ENCODE measurements at regions not wholly inside any gene's neighbourhood (a gene's known extent, or its start where the extent isn't known, plus 50 kb on each side); places are given as distances from the start of the nearest gene placed in this dataset.

- Histone ChIP-seq H3K4ac (ENCODE audit: low read depth, low read length) (no peak overlapping the region), H3K4me2 (ENCODE audit: low read length) (no peak overlapping the region), H4K8ac (ENCODE audit: low read depth, low read length) (no peak overlapping the region), H3K18ac (ENCODE audit: low read length) (no peak overlapping the region), H3K36me3 (ENCODE audit: control insufficient read depth in 1 of 2, insufficient read depth in 2 of 2, low read length in 2 of 2) (no peaks in the 10 kb centered on the region), H2BK12ac (ENCODE audit: low read length) (no peak overlapping the region), H2AFZ (ENCODE audit: insufficient read depth, low read length, poor library complexity) (no peak overlapping the region), H2BK120ac (ENCODE audit: insufficient read depth, low read length, poor library complexity) (no peak overlapping the region), H2BK5ac (ENCODE audit: low read depth, low read length, poor library complexity) (no peak overlapping the region), H3K9me3 (ENCODE audit: insufficient read depth, low read depth, low read length) (no peaks in the 10 kb centered on the region), H4K91ac (ENCODE audit: low read depth, low read length) (no peak overlapping the region), H2AK5ac (ENCODE audit: low read length) (no peak overlapping the region), H3K27ac (ENCODE audit: low read depth, low read length) (no peak overlapping the region), H4K12ac (ENCODE audit: low read depth, low read length) (no peak overlapping the region), H3K14ac (ENCODE audit: low read length) (no peak overlapping the region), H3K4me3 (ENCODE audit: low read depth, low read length) (no peak overlapping the region), H3K4me1 (ENCODE audit: control insufficient read depth in 1 of 2, insufficient read depth in 2 of 2, low read length in 2 of 2) (no peaks in the 10 kb centered on the region), H3K23ac (ENCODE audit: low read length) (no peak overlapping the region), H3K27me3 (ENCODE audit: insufficient read depth, low read length) (no peaks in the 10 kb centered on the region), H3K9ac (ENCODE audit: low read length) (no peak overlapping the region), H3K79me1 (ENCODE audit: low read length) (no peaks in the 10 kb centered on the region), H3K79me2 (ENCODE audit: control insufficient read depth, insufficient read depth, low read length, poor library complexity) (no peaks in the 10 kb centered on the region)
- WGBS (ENCODE audit: extremely low coverage, insufficient coverage, insufficient read length): no CpG with 5 or more reads among the region's 2 CpGs
- no peak for DNase-seq
Observed at GRCh38 chr14:44640416-44640815, 133.3 kb upstream of the FSCB start.

- Histone ChIP-seq H2BK120ac (ENCODE audit: insufficient read depth, low read length, poor library complexity) (no peak overlapping the region), H2AK5ac (ENCODE audit: low read length) (no peak overlapping the region), H3K9me3 (ENCODE audit: insufficient read depth, low read depth, low read length) (no peaks in the 10 kb centered on the region), H3K18ac (ENCODE audit: low read length) (no peak overlapping the region), H4K91ac (ENCODE audit: low read depth, low read length) (no peak overlapping the region), H3K23ac (ENCODE audit: low read length) (no peak overlapping the region), H3K4me2 (ENCODE audit: low read length) (no peak overlapping the region), H2AFZ (ENCODE audit: insufficient read depth, low read length, poor library complexity) (no peak overlapping the region), H2BK12ac (ENCODE audit: low read length) (no peak overlapping the region), H4K8ac (ENCODE audit: low read depth, low read length) (no peak overlapping the region), H3K4ac (ENCODE audit: low read depth, low read length) (no peak overlapping the region), H3K79me2 (ENCODE audit: control insufficient read depth, insufficient read depth, low read length, poor library complexity) (no peaks in the 10 kb centered on the region), H3K9ac (ENCODE audit: low read length) (no peak overlapping the region), H3K36me3 (ENCODE audit: control insufficient read depth in 1 of 2, insufficient read depth in 2 of 2, low read length in 2 of 2) (no peaks in the 10 kb centered on the region), H3K27ac (ENCODE audit: low read depth, low read length) (no peak overlapping the region), H3K4me3 (ENCODE audit: low read depth, low read length) (no peak overlapping the region), H4K12ac (ENCODE audit: low read depth, low read length) (no peak overlapping the region), H3K79me1 (ENCODE audit: low read length) (no peaks in the 10 kb centered on the region), H3K4me1 (ENCODE audit: control insufficient read depth in 1 of 2, insufficient read depth in 2 of 2, low read length in 2 of 2) (no peaks in the 10 kb centered on the region), H3K27me3 (ENCODE audit: insufficient read depth, low read length) (no peaks in the 10 kb centered on the region), H3K14ac (ENCODE audit: low read length) (no peak overlapping the region), H2BK5ac (ENCODE audit: low read depth, low read length, poor library complexity) (no peak overlapping the region)
- no CpG with 5 or more reads among the region's 5 CpGs for WGBS (ENCODE audit: extremely low coverage, insufficient coverage, insufficient read length)
- no peak for DNase-seq
Observed at GRCh38 chr14:44639781-44640385, 132.8 kb upstream of the FSCB start.

GRCh38 chr14:44634692-44635091, 127.6 kb upstream of the FSCB start:
- Histone ChIP-seq H2AK5ac (ENCODE audit: low read length) (no peak overlapping the region), H2BK12ac (ENCODE audit: low read length) (no peak overlapping the region), H3K27ac (ENCODE audit: low read depth, low read length) (no peak overlapping the region), H3K36me3 (ENCODE audit: control insufficient read depth in 1 of 2, insufficient read depth in 2 of 2, low read length in 2 of 2) (no peaks in the 10 kb centered on the region), H3K4me2 (ENCODE audit: low read length) (no peak overlapping the region), H3K23ac (ENCODE audit: low read length) (no peak overlapping the region), H3K4ac (ENCODE audit: low read depth, low read length) (no peak overlapping the region), H3K4me1 (ENCODE audit: control insufficient read depth in 1 of 2, insufficient read depth in 2 of 2, low read length in 2 of 2) (no peaks in the 10 kb centered on the region), H3K27me3 (ENCODE audit: insufficient read depth, low read length) (no peaks in the 10 kb centered on the region), H2AFZ (ENCODE audit: insufficient read depth, low read length, poor library complexity) (no peak overlapping the region), H3K14ac (ENCODE audit: low read length) (no peak overlapping the region), H3K79me1 (ENCODE audit: low read length) (no peaks in the 10 kb centered on the region), H2BK120ac (ENCODE audit: insufficient read depth, low read length, poor library complexity) (no peak overlapping the region), H4K12ac (ENCODE audit: low read depth, low read length) (no peak overlapping the region), H3K79me2 (ENCODE audit: control insufficient read depth, insufficient read depth, low read length, poor library complexity) (no peaks in the 10 kb centered on the region), H3K18ac (ENCODE audit: low read length) (no peak overlapping the region), H3K4me3 (ENCODE audit: low read depth, low read length) (no peak overlapping the region), H4K8ac (ENCODE audit: low read depth, low read length) (no peak overlapping the region), H4K91ac (ENCODE audit: low read depth, low read length) (no peak overlapping the region), H3K9me3 (ENCODE audit: insufficient read depth, low read depth, low read length) (no peaks in the 10 kb centered on the region), H3K9ac (ENCODE audit: low read length) (no peak overlapping the region), H2BK5ac (ENCODE audit: low read depth, low read length, poor library complexity) (no peak overlapping the region)
- no CpG with 5 or more reads among the region's 4 CpGs for WGBS (ENCODE audit: extremely low coverage, insufficient coverage, insufficient read length)
- DNase-seq: no peak

GRCh38 chr14:44626423-44626822, 119.3 kb upstream of the FSCB start:
- H3K79me1 ChIP-seq (ENCODE audit: low read length): no peaks in the 10 kb centered on the region
- no peak overlapping the region for H3K27ac ChIP-seq (ENCODE audit: low read depth, low read length)
- no peak overlapping the region for H2AFZ ChIP-seq (ENCODE audit: insufficient read depth, low read length, poor library complexity)
- no peak overlapping the region for H4K12ac ChIP-seq (ENCODE audit: low read depth, low read length)
- no peaks in the 10 kb centered on the region for H3K4me1 ChIP-seq (ENCODE audit: control insufficient read depth in 1 of 2, insufficient read depth in 2 of 2, low read length in 2 of 2)
- no peak overlapping the region for H3K14ac ChIP-seq (ENCODE audit: low read length)
- no peak overlapping the region for H2BK12ac ChIP-seq (ENCODE audit: low read length)
- no peak overlapping the region for H3K18ac ChIP-seq (ENCODE audit: low read length)
- no peak overlapping the region for H2BK5ac ChIP-seq (ENCODE audit: low read depth, low read length, poor library complexity)
- no peak overlapping the region for H3K4me3 ChIP-seq (ENCODE audit: low read depth, low read length)
- H3K4ac ChIP-seq (ENCODE audit: low read depth, low read length): no peak overlapping the region
- no peak overlapping the region for H2BK120ac ChIP-seq (ENCODE audit: insufficient read depth, low read length, poor library complexity)
- no peaks in the 10 kb centered on the region for H3K9me3 ChIP-seq (ENCODE audit: insufficient read depth, low read depth, low read length)
- no peak overlapping the region for H3K23ac ChIP-seq (ENCODE audit: low read length)
- no peaks in the 10 kb centered on the region for H3K79me2 ChIP-seq (ENCODE audit: control insufficient read depth, insufficient read depth, low read length, poor library complexity)
- no peak overlapping the region for H4K8ac ChIP-seq (ENCODE audit: low read depth, low read length)
- no peak overlapping the region for H2AK5ac ChIP-seq (ENCODE audit: low read length)
- no peak overlapping the region for H3K9ac ChIP-seq (ENCODE audit: low read length)
- no peaks in the 10 kb centered on the region for H3K36me3 ChIP-seq (ENCODE audit: control insufficient read depth in 1 of 2, insufficient read depth in 2 of 2, low read length in 2 of 2)
- no peaks in the 10 kb centered on the region for H3K27me3 ChIP-seq (ENCODE audit: insufficient read depth, low read length)
- WGBS (ENCODE audit: extremely low coverage, insufficient coverage, insufficient read length): no CpG with 5 or more reads among the region's 2 CpGs
- no peak overlapping the region for H4K91ac ChIP-seq (ENCODE audit: low read depth, low read length)
- no peak overlapping the region for H3K4me2 ChIP-seq (ENCODE audit: low read length)
- no peak for DNase-seq
